H1 (cell line): ENCODE measurements at regions not wholly inside any gene's neighbourhood (a gene's known extent, or its start where the extent isn't known, plus 50 kb on each side); places are given as distances from the start of the nearest gene placed in this dataset.

Experiments used
- CTCF ChIA-PET: fragments of 300-600 bp; sonication (Branson Sonifier 250); formaldehyde crosslinking; loops from one replicate; lab custom pipeline; 2021; ENCODE audit not compliant: partially characterized antibody; lab: Charles Lee
- POLR2A ChIA-PET: fragments of 300-600 bp; sonication (Branson Sonifier 250); formaldehyde crosslinking; loops from one replicate; lab custom pipeline; 2021; ENCODE audit warnings: inconsistent platforms; ENCODE audit not compliant: partially characterized antibody; lab: Charles Lee
- DNase-seq, 2 experiments: peaks; one replicate each; pipeline versions ENCODE4 v3.0.0 to v3.0.0-alpha.2; 2010 to 2022; ENCODE audit warnings: low spot score in 2 of 2, low read depth in 1 of 2, mixed read lengths in 1 of 2
- FAIRE-seq: peaks from 2 replicates; lab custom pipeline; 2011; peaks lifted over from hg19 to GRCh38; lab: Jason Lieb, UNC
- H2AFZ ChIP-seq: 2 replicates; pipeline ENCODE4 v1.8.1; 2012; ENCODE audit warnings: low read length, inconsistent platforms
- H2AK5ac ChIP-seq: 2 replicates; pipeline ENCODE4 v1.6.1; 2013; ENCODE audit warnings: low read depth, low read length
- H2BK120ac ChIP-seq: replicated peaks from 2 replicates; pipeline ENCODE3; 2013; ENCODE audit warnings: low read depth, low read length, inconsistent platforms
- H2BK12ac ChIP-seq: 2 replicates; pipeline ENCODE4 v1.6.1; 2013; ENCODE audit warnings: low read depth, low read length
- H2BK15ac ChIP-seq: 2 replicates; pipeline ENCODE4 v1.6.1; 2013; ENCODE audit warnings: low read length
- H2BK20ac ChIP-seq: 2 replicates; pipeline ENCODE4 v1.6.1; 2013; ENCODE audit warnings: low read length
- H2BK5ac ChIP-seq: 2 replicates; pipeline ENCODE4 v1.6.1; 2013; ENCODE audit warnings: low read depth, low read length
- H3K14ac ChIP-seq: 2 replicates; pipeline ENCODE4 v1.6.1; 2013; ENCODE audit warnings: inconsistent platforms; ENCODE audit not compliant: insufficient read length
- H3K18ac ChIP-seq: 2 replicates; pipeline ENCODE4 v1.6.1; 2013; ENCODE audit warnings: low read length; ENCODE audit errors: extremely low read depth
- H3K23ac ChIP-seq: 2 replicates; pipeline ENCODE4 v1.6.1; 2013; ENCODE audit warnings: inconsistent platforms; ENCODE audit not compliant: insufficient read length
- H3K23me2 ChIP-seq: 2 replicates; pipeline ENCODE4 v1.6.1; 2013; ENCODE audit warnings: low read depth, low read length
- H3K27ac ChIP-seq: 2 replicates; pipeline ENCODE4 v1.6.1; 2011; ENCODE audit warnings: low read depth, low read length, inconsistent platforms
- H3K27me3 ChIP-seq, 4 experiments: replicated peaks in 1 of 4; 1 replicate in 1 of 4; 2 replicates in 3 of 4; pipeline versions ENCODE4 v1.6.1 to v1.8.1; 2011 to 2013; ENCODE audit warnings: low read length in 3 of 4, mild to moderate bottlenecking in 3 of 4, inconsistent platforms in 2 of 4, mixed read lengths in 2 of 4, moderate library complexity in 1 of 4; ENCODE audit not compliant: control insufficient read depth in 3 of 4, insufficient read depth in 3 of 4; ENCODE audit errors: extremely low read depth in 1 of 4
- H3K36me3 ChIP-seq, 4 experiments: 2 replicates each; pipeline versions ENCODE4 v1.6.1 to v1.8.1; 2011 to 2013; ENCODE audit warnings: mild to moderate bottlenecking in 4 of 4, low read length in 3 of 4, moderate library complexity in 2 of 4, control low read depth in 1 of 4, inconsistent platforms in 1 of 4; ENCODE audit not compliant: insufficient read depth in 4 of 4, control insufficient read depth in 2 of 4
- H3K4ac ChIP-seq: replicated peaks from 2 replicates; pipeline ENCODE3; 2013; ENCODE audit warnings: low read length, low read depth, mixed read lengths, inconsistent platforms; ENCODE audit not compliant: insufficient read length
- H3K4me1 ChIP-seq, 4 experiments: replicated peaks in 1 of 4; 1 replicate in 1 of 4; 2 replicates in 3 of 4; pipeline versions ENCODE4 v1.6.1 to v1.8.1; 2011 to 2013; ENCODE audit warnings: low read length in 3 of 4, inconsistent platforms in 2 of 4, mixed read lengths in 1 of 4; ENCODE audit not compliant: insufficient read depth in 4 of 4, control insufficient read depth in 3 of 4
- H3K4me2 ChIP-seq, 2 experiments: 2 replicates each; pipeline versions ENCODE4 v1.6.1 to v1.8.1; 2011 to 2013; ENCODE audit warnings: low read depth in 2 of 2, low read length in 2 of 2, control low read depth in 1 of 2, inconsistent platforms in 1 of 2, mild to moderate bottlenecking in 1 of 2; ENCODE audit not compliant: insufficient read depth in 1 of 2
- H3K4me3 ChIP-seq, 4 experiments: fragments of 200-600, 300-600 bp in 1 of 4; sonication (generic), shearing (Covaris generic), sonication (Bioruptor Twin) in 1 of 4; 2 replicates each; pipeline versions ENCODE4 v1.5.1 to v1.8.1; 2011 to 2016; ENCODE audit warnings: low read length in 4 of 4, low read depth in 3 of 4, control low read depth in 2 of 4, inconsistent platforms in 2 of 4, mild to moderate bottlenecking in 2 of 4, mixed read lengths in 1 of 4, moderate library complexity in 1 of 4; ENCODE audit not compliant: insufficient read depth in 2 of 4; ENCODE audit errors: extremely low read depth in 1 of 4
- H3K56ac ChIP-seq: replicated peaks from 2 replicates; pipeline ENCODE3; 2013; ENCODE audit warnings: low read depth, mild to moderate bottlenecking, mixed read lengths, low read length, inconsistent platforms; ENCODE audit not compliant: insufficient read length
- H3K79me1 ChIP-seq: 2 replicates; pipeline ENCODE4 v1.6.1; 2013; ENCODE audit warnings: low read depth, low read length, control low read depth
- H3K79me2 ChIP-seq, 2 experiments: 2 replicates each; pipeline versions ENCODE4 v1.6.1 to v1.8.1; 2012 to 2013; ENCODE audit warnings: low read length in 2 of 2, mild to moderate bottlenecking in 2 of 2, inconsistent platforms in 1 of 2; ENCODE audit not compliant: insufficient read depth in 2 of 2, control insufficient read depth in 1 of 2
- H3K9ac ChIP-seq, 4 experiments: replicated peaks in 1 of 4; 1 replicate in 1 of 4; 2 replicates in 3 of 4; pipeline versions ENCODE4 v1.6.1 to v1.8.1; 2011 to 2013; ENCODE audit warnings: low read depth in 3 of 4, low read length in 3 of 4, control low read depth in 2 of 4, mild to moderate bottlenecking in 2 of 4, moderate library complexity in 2 of 4, inconsistent platforms in 1 of 4; ENCODE audit errors: extremely low read depth in 1 of 4
- H3K9me3 ChIP-seq, 2 experiments: 2 replicates each; pipeline versions ENCODE4 v1.6.1 to v1.8.1; 2012 to 2013; ENCODE audit warnings: mild to moderate bottlenecking in 2 of 2, moderate library complexity in 2 of 2, control low read depth in 1 of 2, inconsistent platforms in 1 of 2, low read depth in 1 of 2, low read length in 1 of 2, mixed read lengths in 1 of 2; ENCODE audit not compliant: insufficient read depth in 2 of 2
- H4K20me1 ChIP-seq, 2 experiments: replicated peaks in 1 of 2; 2 replicates each; pipeline versions ENCODE3 to v1.8.1; 2011 to 2013; ENCODE audit warnings: inconsistent platforms in 2 of 2, low read length in 2 of 2, mild to moderate bottlenecking in 1 of 2; ENCODE audit not compliant: insufficient read depth in 2 of 2, control insufficient read depth in 1 of 2
- H4K5ac ChIP-seq: 2 replicates; pipeline ENCODE4 v1.6.1; 2013; ENCODE audit warnings: low read length, low read depth, mixed read lengths, inconsistent platforms; ENCODE audit not compliant: insufficient read length
- H4K8ac ChIP-seq: 2 replicates; pipeline ENCODE4 v1.8.0; 2013; ENCODE audit warnings: mild to moderate bottlenecking, moderate library complexity, low read length, inconsistent platforms; ENCODE audit not compliant: insufficient read depth; ENCODE audit errors: extremely low read depth
- H4K91ac ChIP-seq: replicated peaks from 2 replicates; pipeline ENCODE3; 2013; ENCODE audit warnings: low read length, mixed read lengths, inconsistent platforms; ENCODE audit not compliant: insufficient read length
- BACH1 ChIP-seq: IDR thresholded peaks from 2 replicates; pipeline ENCODE4 v1.6.1; 2012; ENCODE audit warnings: low read length, improper control_type of control experiment
- BRCA1 ChIP-seq: IDR thresholded peaks from 2 replicates; pipeline ENCODE4 v1.6.1; 2012; ENCODE audit warnings: low read depth, low read length, improper control_type of control experiment
- CBX5 ChIP-seq: fragments of 300-800, 300-1000 bp; sonication (generic); IDR thresholded peaks from 2 replicates; pipeline ENCODE4 v1.7.1; 2016; ENCODE audit warnings: antibody characterized with exemption, low read length, low read depth
- E2F6 ChIP-seq: IDR thresholded peaks from 2 replicates; pipeline ENCODE4 v1.6.1; 2012; ENCODE audit warnings: inconsistent platforms
- JUND ChIP-seq: IDR thresholded peaks from 2 replicates; pipeline ENCODE4 v1.6.1; 2011; ENCODE audit warnings: mild to moderate bottlenecking, improper control_type of control experiment, low read length
- KDM5A ChIP-seq: fragments of 200-600 bp; IDR thresholded peaks from 2 replicates; pipeline ENCODE4 v1.7.1; 2012; ENCODE audit warnings: mild to moderate bottlenecking, low read length, inconsistent platforms, mixed read lengths
- RFX5 ChIP-seq: IDR thresholded peaks from 2 replicates; pipeline ENCODE4 v1.6.1; 2011; ENCODE audit warnings: low read depth, low read length, improper control_type of control experiment, borderline replicate concordance
- RNF2 ChIP-seq: fragments of 200-900, 300-1000 bp; sonication (generic); IDR thresholded peaks from 2 replicates; pipeline ENCODE4 v1.7.1; 2016; ENCODE audit warnings: borderline replicate concordance, low read depth, mild to moderate bottlenecking, antibody characterized with exemption, low read length; ENCODE audit not compliant: poor library complexity, severe bottlenecking; ENCODE audit errors: missing control alignments
- SP2 ChIP-seq: IDR thresholded peaks from 2 replicates; pipeline ENCODE4 v1.6.1; 2012; ENCODE audit warnings: mild to moderate bottlenecking, low read length, inconsistent platforms
- YY1 ChIP-seq: IDR thresholded peaks from 2 replicates; pipeline ENCODE4 v1.6.1; 2011; ENCODE audit warnings: low read depth, mild to moderate bottlenecking, low read length
- ZNF274 ChIP-seq: IDR thresholded peaks from 2 replicates; pipeline ENCODE4 v1.7.0; 2012; ENCODE audit warnings: low read length, borderline replicate concordance; ENCODE audit errors: extremely low read depth
- WGBS, 2 experiments: shearing (Covaris generic) in 1 of 2; methylation state at CpG; one replicate each; pipeline versions ENCODE4 v1.1.6 to v1.1.7; 2013 to 2015; ENCODE audit warnings: low lambda C conversion rate in 2 of 2, mixed read lengths in 2 of 2, inconsistent platforms in 1 of 2, low coverage in 1 of 2, missing lambda C conversion rate in 1 of 2; ENCODE audit not compliant: insufficient replicate concordance in 2 of 2, insufficient coverage in 1 of 2, insufficient read length in 1 of 2; ENCODE audit errors: extremely low coverage in 1 of 2, missing lambda C conversion rate in 1 of 2; 5-methylcytosine and 5-hydroxymethylcytosine counted together
- TF ChIP-seq, protein P1 (sequence below): IDR thresholded peaks from 2 replicates; pipeline ENCODE4 v1.6.1; 2011; ENCODE audit warnings: low read depth, mild to moderate bottlenecking, low read length; ENCODE audit not compliant: insufficient read depth

DNA sequence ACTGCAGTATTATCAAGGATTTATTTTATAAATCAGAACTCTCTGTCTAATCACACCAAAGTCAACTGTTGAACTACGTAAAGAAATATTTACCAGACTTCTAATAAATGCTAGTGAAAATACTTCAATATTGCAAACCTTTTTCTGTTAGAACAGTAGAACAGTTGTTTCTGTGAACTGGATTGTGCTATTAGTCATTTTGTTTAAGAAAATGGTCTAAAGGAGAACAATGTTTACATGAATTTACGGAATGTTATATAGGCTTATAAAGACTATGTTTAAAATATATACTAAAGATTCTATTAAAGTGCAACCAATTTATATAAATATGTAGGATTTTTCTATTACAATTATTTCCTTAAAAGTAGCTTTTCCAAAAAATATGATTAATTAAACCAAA lies 471.4 kb downstream of the FSCB start:
- Histone ChIP-seq H3K23me2 (no peaks in the 10 kb centered on the region), H4K91ac (no peak overlapping the region), H2BK20ac (no peak overlapping the region), H3K56ac (no peak overlapping the region), H2AK5ac (no peak overlapping the region), H4K20me1 (no peaks in the 10 kb centered on the region), H3K27me3 (no peaks in the 10 kb centered on the region), H3K14ac (no peak overlapping the region), H2AFZ (no peak overlapping the region), H3K4me1 (no peaks in the 10 kb centered on the region), H3K27ac (no peak overlapping the region), H4K8ac (no peak overlapping the region), H2BK120ac (no peak overlapping the region), H4K5ac (no peak overlapping the region), H3K4ac (no peak overlapping the region), H3K23ac (no peak overlapping the region), H3K9me3 (peaks cover 14 to 16% of the 10 kb centered on the region in 2 experiments), H3K79me2 (no peaks in the 10 kb centered on the region), H3K79me1 (no peaks in the 10 kb centered on the region), H3K4me2 (no peak overlapping the region), H3K18ac (no peak overlapping the region), H2BK12ac (no peak overlapping the region), H3K9ac (no peak overlapping the region), H3K36me3 (no peaks in the 10 kb centered on the region; a peak in 1 of 8 replicates), H3K4me3 (no peak overlapping the region), H2BK15ac (no peak overlapping the region), H2BK5ac (no peak overlapping the region)
- DNase-seq (no peak), FAIRE-seq (no peak)
- WGBS, 2 experiments = 87% methylated on average over 2 of the region's 2 CpGs; no CpG with 5 or more reads in 1 of the 2 experiments
- POLR2A ChIA-PET = no interaction called here
- CTCF ChIA-PET = no interaction called here
- TF ChIP-seq JUND = no peak
- no peak for TF ChIP-seq BACH1
- TF ChIP-seq SP2 = no peak
- TF ChIP-seq RNF2 = no peak
- TF ChIP-seq ZNF274 = no peak
- no peak for TF ChIP-seq RFX5
- no peak for TF ChIP-seq BRCA1
- TF ChIP-seq KDM5A = no peak
- TF ChIP-seq E2F6 = no peak
- TF ChIP-seq CBX5 = no peak
- no peak for TF ChIP-seq YY1
- TF ChIP-seq, protein P1, sequence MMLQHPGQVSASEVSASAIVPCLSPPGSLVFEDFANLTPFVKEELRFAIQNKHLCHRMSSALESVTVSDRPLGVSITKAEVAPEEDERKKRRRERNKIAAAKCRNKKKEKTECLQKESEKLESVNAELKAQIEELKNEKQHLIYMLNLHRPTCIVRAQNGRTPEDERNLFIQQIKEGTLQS = no peak
